ENCODE measurements at regions not wholly inside any gene's neighbourhood (a gene's known extent, or its start where the extent isn't known, plus 50 kb on each side); places are given as distances from the start of the nearest gene placed in this dataset.

GRCh38 chr14:84804468-84804867 is 725.5 kb upstream of the FLRT2 start:
- DNase-seq, result no peak
- WGBS, 2 donors (ENCODE audit: low coverage in 1 of 2), result 77 to 82% methylated on average over 1 of the region's 1 CpG
- Histone ChIP-seq H3K4me1 (no peaks in the 10 kb centered on the region), H3K27me3 (no peaks in the 10 kb centered on the region), H3K9me3 (no peaks in the 10 kb centered on the region), H3K4me3 (no peak overlapping the region), H3K27ac (no peak overlapping the region), H3K36me3 (no peaks in the 10 kb centered on the region)
- in situ Hi-C loops (cut with MboI; ENCODE audit: low pct_ligation_motif_present in 1 of 4, low pct_unique_long_range_greater_than_20kb in 1 of 4, low sequenced_read_pairs in 3 of 4) (no loop called here), intact Hi-C loops (cut with DNase I; ENCODE audit: low total_unique reads) (no loop called here)
- no peak for TF ChIP-seq EP300 (IDR thresholded peaks at IDR 0.05; ENCODE audit: low read depth)
- no peak for TF ChIP-seq POLR2AphosphoS5 (IDR thresholded peaks at IDR 0.05)
- no peak for TF ChIP-seq CTCF (IDR thresholded peaks at IDR 0.05)
- no peak for TF ChIP-seq POLR2A (IDR thresholded peaks at IDR 0.05)

- Histone ChIP-seq H3K9me3 (no peaks in the 10 kb centered on the region), H3K36me3 (no peaks in the 10 kb centered on the region), H3K27ac (no peak overlapping the region), H3K4me3 (no peak overlapping the region), H3K4me1 (no peaks in the 10 kb centered on the region), H3K27me3 (no peaks in the 10 kb centered on the region)
- intact Hi-C loops (cut with DNase I; ENCODE audit: low total_unique reads), result no loop called here
- in situ Hi-C loops (cut with MboI; ENCODE audit: low pct_ligation_motif_present in 1 of 4, low pct_unique_long_range_greater_than_20kb in 1 of 4, low sequenced_read_pairs in 3 of 4), result no loop called here
- WGBS, 2 donors (ENCODE audit: low coverage in 1 of 2), result 33 to 38% methylated on average over 1 of the region's 1 CpG
- no peak for TF ChIP-seq CTCF (IDR thresholded peaks at IDR 0.05)
- no peak for TF ChIP-seq POLR2A (IDR thresholded peaks at IDR 0.05)
- no peak for TF ChIP-seq POLR2AphosphoS5 (IDR thresholded peaks at IDR 0.05)
- TF ChIP-seq EP300 (IDR thresholded peaks at IDR 0.05; ENCODE audit: low read depth), result no peak
- no peak for DNase-seq
These were observed 725.0 kb upstream of the FLRT2 start for GRCh38 chr14:84804895-84805294.

GRCh38 chr14:84806181-84806580 is 723.8 kb upstream of the FLRT2 start:
- in situ Hi-C loops (cut with MboI; ENCODE audit: low pct_ligation_motif_present in 1 of 4, low pct_unique_long_range_greater_than_20kb in 1 of 4, low sequenced_read_pairs in 3 of 4) (no loop called here), intact Hi-C loops (cut with DNase I; ENCODE audit: low total_unique reads) (no loop called here)
- TF ChIP-seq EP300 (IDR thresholded peaks at IDR 0.05; ENCODE audit: low read depth) (no peak), CTCF (IDR thresholded peaks at IDR 0.05) (no peak), POLR2A (IDR thresholded peaks at IDR 0.05) (no peak), POLR2AphosphoS5 (IDR thresholded peaks at IDR 0.05) (no peak)
- H3K9me3 ChIP-seq, result no peaks in the 10 kb centered on the region
- H3K36me3 ChIP-seq, result no peaks in the 10 kb centered on the region
- no peaks in the 10 kb centered on the region for H3K27me3 ChIP-seq
- no peak for DNase-seq
- H3K4me1 ChIP-seq, result no peaks in the 10 kb centered on the region
- no peak overlapping the region for H3K27ac ChIP-seq
- no peak overlapping the region for H3K4me3 ChIP-seq

- Histone ChIP-seq H3K36me3 (no peaks in the 10 kb centered on the region), H3K4me1 (no peaks in the 10 kb centered on the region), H3K27me3 (no peaks in the 10 kb centered on the region), H3K27ac (no peak overlapping the region), H3K9me3 (no peaks in the 10 kb centered on the region), H3K4me3 (no peak overlapping the region)
- DNase-seq, result no peak
- in situ Hi-C loops (cut with MboI; ENCODE audit: low pct_ligation_motif_present in 1 of 4, low pct_unique_long_range_greater_than_20kb in 1 of 4, low sequenced_read_pairs in 3 of 4) (no loop called here), intact Hi-C loops (cut with DNase I; ENCODE audit: low total_unique reads) (no loop called here)
- WGBS, 2 donors (ENCODE audit: low coverage in 1 of 2), result 76 to 78% methylated on average over 2 to 4 of the region's 4 CpGs
- no peak for TF ChIP-seq POLR2AphosphoS5 (IDR thresholded peaks at IDR 0.05)
- TF ChIP-seq EP300 (IDR thresholded peaks at IDR 0.05; ENCODE audit: low read depth), result no peak
- no peak for TF ChIP-seq POLR2A (IDR thresholded peaks at IDR 0.05)
- no peak for TF ChIP-seq CTCF (IDR thresholded peaks at IDR 0.05)
These were observed 723.3 kb upstream of the FLRT2 start for GRCh38 chr14:84806622-84807021.

Data from transverse colon (tissue), 4 donors.